TTC549 (cell line): ENCODE measurements at regions not wholly inside any gene's neighbourhood (a gene's known extent, or its start where the extent isn't known, plus 50 kb on each side); places are given as distances from the start of the nearest gene placed in this dataset.
A peak's percentile ranks its signal among the peaks of the same experiment; 100 is the strongest.
"Not testable (repeated sequence)": the region's sequence is repeated elsewhere in the genome, so short reads cannot be mapped to it uniquely, and the experiment has no call there.

ENCODE experiments used
- FAIRE-seq: peaks from 2 replicates; lab custom pipeline; 2012; peaks lifted over from hg19 to GRCh38; lab: Jason Lieb, UNC

GRCh38 chr12:89059721-89060541, 292.4 kb downstream of the DUSP6 start:
- FAIRE-seq = no peak

GRCh38 chr12:89059056-89059455, 293.2 kb downstream of the DUSP6 start:
- FAIRE-seq = no peak

- no peak for FAIRE-seq
Measured at GRCh38 chr12:89058402-89058801, 293.9 kb downstream of the DUSP6 start.

GRCh38 chr12:89053817-89054216, 298.5 kb downstream of the DUSP6 start:
- FAIRE-seq = not testable (repeated sequence)

- FAIRE-seq = peak; percentile 84
Measured at GRCh38 chr12:89051065-89051677, 301.1 kb downstream of the DUSP6 start.

GRCh38 chr12:89047856-89048418, 304.4 kb downstream of the DUSP6 start:
- FAIRE-seq = no peak

- no peak for FAIRE-seq
Measured at GRCh38 chr12:89041078-89041477, 311.2 kb downstream of the DUSP6 start.

- no peak for FAIRE-seq
Measured at GRCh38 chr12:89040146-89040964, 311.9 kb downstream of the DUSP6 start.

GRCh38 chr12:89038831-89039512, 313.3 kb downstream of the DUSP6 start:
- no peak for FAIRE-seq

- FAIRE-seq = no peak
Measured at GRCh38 chr12:89033062-89033461, 319.2 kb downstream of the DUSP6 start.

GRCh38 chr12:89029961-89030360, 322.3 kb downstream of the DUSP6 start:
- no peak for FAIRE-seq

- no peak for FAIRE-seq
Measured at GRCh38 chr12:89024580-89024979, 327.7 kb downstream of the DUSP6 start.

GRCh38 chr12:89023936-89024335, 328.4 kb downstream of the DUSP6 start:
- no peak for FAIRE-seq

- no peak for FAIRE-seq
Measured at GRCh38 chr12:89020689-89021088, 331.6 kb downstream of the DUSP6 start.

- no peak for FAIRE-seq
Measured at GRCh38 chr12:89020121-89020480, 332.2 kb downstream of the DUSP6 start.

- peak; percentile 96 for FAIRE-seq
Measured at GRCh38 chr12:89019439-89020120, 332.7 kb downstream of the DUSP6 start.

GRCh38 chr12:89016970-89017778, 335.1 kb downstream of the DUSP6 start:
- peak; percentile 97 for FAIRE-seq

GRCh38 chr12:89015419-89015818, 336.9 kb downstream of the DUSP6 start:
- FAIRE-seq = no peak

- no peak for FAIRE-seq
Measured at GRCh38 chr12:88998421-88998820, 353.9 kb downstream of the DUSP6 start.

- no peak for FAIRE-seq
Measured at GRCh38 chr12:88996200-88996788, 356.0 kb downstream of the DUSP6 start.
